ENCODE measurements at regions not wholly inside any gene's neighbourhood (a gene's known extent, or its start where the extent isn't known, plus 50 kb on each side); places are given as distances from the start of the nearest gene placed in this dataset.

DNA sequence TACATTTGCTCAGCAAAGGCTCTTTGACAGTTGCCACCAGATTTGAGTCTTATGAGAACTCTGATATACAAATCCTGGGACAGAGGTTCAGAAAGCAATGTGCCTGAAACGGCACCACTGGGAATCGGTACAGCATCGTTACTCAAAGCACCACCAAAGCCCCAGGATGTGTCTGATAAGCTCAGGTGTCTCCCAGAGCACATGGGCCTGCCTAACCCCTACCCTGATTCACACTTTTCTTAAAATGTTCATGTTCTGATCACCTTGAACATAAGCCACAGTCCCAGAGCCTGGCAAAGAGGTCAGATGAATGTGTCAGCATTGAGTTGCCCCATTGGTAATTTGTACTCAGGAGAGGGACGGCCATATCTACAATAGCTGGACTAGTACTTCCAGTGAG lies 545.8 kb upstream of the AUTS2 start:
- no peak for TF ChIP-seq CTCF (IDR thresholded peaks at IDR 0.05; ENCODE audit: control insufficient read depth, extremely low read depth, insufficient read depth)

DNA sequence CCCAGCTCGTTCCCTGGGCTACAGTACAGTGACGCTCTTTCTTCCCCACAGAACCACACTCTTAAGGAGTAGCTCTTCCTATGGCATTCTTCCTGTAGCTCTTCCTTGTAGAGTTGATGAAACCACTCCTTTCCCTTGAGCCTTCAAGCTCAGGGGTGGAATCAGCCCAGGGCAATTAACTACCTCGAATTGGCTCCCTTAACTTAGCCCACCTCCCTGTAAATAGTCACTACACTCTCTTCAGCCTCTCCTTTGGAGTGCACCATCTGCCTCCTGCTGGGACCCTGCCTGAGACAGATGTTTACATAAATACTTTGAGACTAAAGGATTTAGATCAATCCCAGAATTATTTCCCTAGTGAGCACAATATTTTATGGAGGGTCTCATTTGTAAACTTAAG lies 537.8 kb upstream of the AUTS2 start:
- TF ChIP-seq CTCF (IDR thresholded peaks at IDR 0.05; ENCODE audit: control insufficient read depth, extremely low read depth, insufficient read depth): no peak
- DNase-seq (ENCODE audit: low read depth): no peak
- H3K4me3 ChIP-seq (ENCODE audit: low read depth, low read length): no peak overlapping the region

More for the DNA sequence above, 545.8 kb upstream of the AUTS2 start:
- no peak for DNase-seq (ENCODE audit: low read depth)
- no peak overlapping the region for H3K4me3 ChIP-seq (ENCODE audit: low read depth, low read length)

DNA sequence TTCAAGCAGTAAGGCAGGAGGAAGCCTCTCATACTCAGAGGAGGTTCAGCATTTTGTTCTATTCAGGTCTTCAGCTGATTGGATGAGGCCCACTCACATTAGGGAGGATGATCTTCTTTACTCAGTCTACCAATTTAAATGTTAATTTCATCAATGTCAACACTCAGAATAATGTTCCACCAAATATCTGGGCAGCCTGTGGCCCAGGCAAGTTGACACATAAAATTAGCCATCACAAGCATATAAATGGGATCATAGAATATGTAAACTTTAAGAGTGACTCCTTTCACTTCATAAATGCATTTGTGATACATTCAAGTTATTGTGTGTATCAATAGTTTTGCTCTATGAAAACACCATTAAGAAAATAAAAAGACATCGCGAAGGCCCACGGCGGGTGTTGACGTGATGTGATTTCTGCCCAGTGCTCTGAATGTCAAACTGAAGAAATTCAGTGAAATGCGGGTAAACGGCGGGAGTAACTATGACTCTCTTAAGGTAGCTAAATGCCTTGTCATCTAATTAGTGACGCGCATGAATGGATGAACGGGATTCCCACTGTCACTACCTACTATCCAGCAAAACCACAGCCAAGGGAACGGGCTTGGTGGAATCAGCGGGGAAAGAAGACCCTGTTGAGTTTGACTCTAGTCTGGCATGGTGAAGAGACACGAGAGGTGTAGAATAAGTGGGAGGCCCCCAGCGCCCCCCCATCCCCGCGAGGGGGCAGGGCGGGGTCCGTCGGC lies 536.1 kb upstream of the AUTS2 start:
- DNase-seq (ENCODE audit: low read depth): no peak
- H3K4me3 ChIP-seq (ENCODE audit: low read depth, low read length): no peak overlapping the region
- TF ChIP-seq CTCF (IDR thresholded peaks at IDR 0.05; ENCODE audit: control insufficient read depth, extremely low read depth, insufficient read depth): no peak

- DNase-seq (ENCODE audit: low read depth): peak; percentile 27
- no peak overlapping the region for H3K4me3 ChIP-seq (ENCODE audit: low read depth, low read length)
- peak; percentile 69 for TF ChIP-seq CTCF (IDR thresholded peaks at IDR 0.05; ENCODE audit: control insufficient read depth, extremely low read depth, insufficient read depth)
Measured at GRCh38 chr7:69067397-69067796, 530.9 kb upstream of the AUTS2 start.

GRCh38 chr7:69070476-69070875 lies 527.8 kb upstream of the AUTS2 start:
- TF ChIP-seq CTCF (IDR thresholded peaks at IDR 0.05; ENCODE audit: control insufficient read depth, extremely low read depth, insufficient read depth): no peak
- H3K4me3 ChIP-seq (ENCODE audit: low read depth, low read length): no peak overlapping the region
- DNase-seq (ENCODE audit: low read depth): no peak

GRCh38 chr7:69076566-69076965 lies 521.7 kb upstream of the AUTS2 start:
- DNase-seq (ENCODE audit: low read depth): no peak
- TF ChIP-seq CTCF (IDR thresholded peaks at IDR 0.05; ENCODE audit: control insufficient read depth, extremely low read depth, insufficient read depth): no peak
- H3K4me3 ChIP-seq (ENCODE audit: low read depth, low read length): no peak overlapping the region

All from LNCaP clone FGC (cell line).